HG03066 (cell line): ENCODE measurements at regions not wholly inside any gene's neighbourhood (a gene's known extent, or its start where the extent isn't known, plus 50 kb on each side); places are given as distances from the start of the nearest gene placed in this dataset.
A peak's percentile ranks its signal among the peaks of the same experiment; 100 is the strongest.
"Not testable (repeated sequence)": the region's sequence is repeated elsewhere in the genome, so short reads cannot be mapped to it uniquely, and the experiment has no call there.

Source experiments
- ATAC-seq: cut with Tn5 transposase; IDR thresholded peaks from one replicate; pipeline ENCODE4 v1.9.1; 2021; ENCODE audit warnings: low read depth; ENCODE audit not compliant: unreplicated experiment

GRCh38 chr2:144041612-144042011, 478.3 kb downstream of the ZEB2 start:
- no peak for ATAC-seq

- no peak for ATAC-seq
These were observed 479.1 kb downstream of the ZEB2 start for GRCh38 chr2:144040834-144041233.

GRCh38 chr2:144032566-144032965, 487.4 kb downstream of the ZEB2 start:
- ATAC-seq, result no peak

- no peak for ATAC-seq
These were observed 489.1 kb downstream of the ZEB2 start for GRCh38 chr2:144030791-144031190.

- ATAC-seq, result no peak
These were observed 492.3 kb downstream of the ZEB2 start for GRCh38 chr2:144027593-144027992.

GRCh38 chr2:144026753-144027152, 493.2 kb downstream of the ZEB2 start:
- no peak for ATAC-seq

- no peak for ATAC-seq
These were observed 499.9 kb downstream of the ZEB2 start for GRCh38 chr2:144020047-144020446.

- ATAC-seq, result no peak
These were observed 504.2 kb downstream of the ZEB2 start for GRCh38 chr2:144015655-144016245.

GRCh38 chr2:144015036-144015435, 504.9 kb downstream of the ZEB2 start:
- ATAC-seq, result no peak

- no peak for ATAC-seq
These were observed 505.8 kb downstream of the ZEB2 start for GRCh38 chr2:144014103-144014502.

GRCh38 chr2:144012304-144012703, 507.6 kb downstream of the ZEB2 start:
- ATAC-seq, result no peak

GRCh38 chr2:144011553-144011952, 508.4 kb downstream of the ZEB2 start:
- peak; percentile 68 for ATAC-seq

- peak; percentile 34 for ATAC-seq
These were observed 508.8 kb downstream of the ZEB2 start for GRCh38 chr2:144011098-144011497.

- ATAC-seq, result no peak
These were observed 509.7 kb downstream of the ZEB2 start for GRCh38 chr2:144010096-144010836.

GRCh38 chr2:144006139-144006538, 513.8 kb downstream of the ZEB2 start:
- no peak for ATAC-seq

- ATAC-seq, result no peak
These were observed 515.2 kb downstream of the ZEB2 start for GRCh38 chr2:144004742-144005141.

- no peak for ATAC-seq
These were observed 516.4 kb downstream of the ZEB2 start for GRCh38 chr2:144003460-144004075.

- ATAC-seq, result no peak
These were observed 522.9 kb downstream of the ZEB2 start for GRCh38 chr2:143996974-143997373.

GRCh38 chr2:143994961-143995360, 525.0 kb downstream of the ZEB2 start:
- ATAC-seq, result no peak

GRCh38 chr2:143991596-143991995, 528.3 kb downstream of the ZEB2 start:
- ATAC-seq, result not testable (repeated sequence)

- ATAC-seq, result no peak
These were observed 531.8 kb downstream of the ZEB2 start for GRCh38 chr2:143988082-143988481.

- ATAC-seq, result no peak
These were observed 538.5 kb downstream of the ZEB2 start for GRCh38 chr2:143981428-143981827.
